Spinal cord (tissue), 9 donors: ENCODE measurements at regions not wholly inside any gene's neighbourhood (a gene's known extent, or its start where the extent isn't known, plus 50 kb on each side); places are given as distances from the start of the nearest gene placed in this dataset.

ENCODE experiments used
- DNase-seq, 6 donors: peaks; one replicate each; pipeline versions ENCODE4 v3.0.0 to v3.0.0-alpha.2; 2013 to 2015; ENCODE audit warnings: low spot score in 6 of 6, low read depth in 4 of 6
- H3K27ac ChIP-seq: one replicate; pipeline ENCODE4 v1.5.1; 2013; ENCODE audit warnings: low read depth, low read length, control low read depth
- H3K27me3 ChIP-seq: one replicate; pipeline ENCODE4 v1.6.1; 2013; ENCODE audit warnings: low read length; ENCODE audit not compliant: control insufficient read depth, insufficient read depth
- H3K36me3 ChIP-seq: one replicate; pipeline ENCODE4 v1.6.1; 2013; ENCODE audit warnings: low read length; ENCODE audit not compliant: control insufficient read depth, insufficient read depth
- H3K4me1 ChIP-seq: one replicate; pipeline ENCODE4 v1.6.1; 2013; ENCODE audit warnings: low read length; ENCODE audit not compliant: control insufficient read depth, insufficient read depth
- H3K4me3 ChIP-seq: one replicate; pipeline ENCODE4 v1.5.1; 2013; ENCODE audit warnings: low read depth, low read length, control low read depth
- H3K9me3 ChIP-seq: one replicate; pipeline ENCODE4 v1.6.1; 2013; ENCODE audit warnings: low read length; ENCODE audit not compliant: control insufficient read depth, insufficient read depth
- WGBS: methylation state at CpG from one replicate; pipeline ENCODE4 v1.1.5; 2013; ENCODE audit warnings: missing lambda C conversion rate; ENCODE audit not compliant: insufficient coverage; 5-methylcytosine and 5-hydroxymethylcytosine counted together
- donor health status: healthy.

GRCh38 chr18:61731693-61732376, 161.0 kb downstream of the RNF152 start:
- WGBS: 89% methylated on average over 4 of the region's 9 CpGs
- no peak for DNase-seq
- no peak overlapping the region for H3K27ac ChIP-seq
- no peaks in the 10 kb centered on the region for H3K9me3 ChIP-seq
- H3K36me3 ChIP-seq: no peaks in the 10 kb centered on the region
- H3K27me3 ChIP-seq: no peaks in the 10 kb centered on the region
- no peak overlapping the region for H3K4me3 ChIP-seq
- no peaks in the 10 kb centered on the region for H3K4me1 ChIP-seq

DNA sequence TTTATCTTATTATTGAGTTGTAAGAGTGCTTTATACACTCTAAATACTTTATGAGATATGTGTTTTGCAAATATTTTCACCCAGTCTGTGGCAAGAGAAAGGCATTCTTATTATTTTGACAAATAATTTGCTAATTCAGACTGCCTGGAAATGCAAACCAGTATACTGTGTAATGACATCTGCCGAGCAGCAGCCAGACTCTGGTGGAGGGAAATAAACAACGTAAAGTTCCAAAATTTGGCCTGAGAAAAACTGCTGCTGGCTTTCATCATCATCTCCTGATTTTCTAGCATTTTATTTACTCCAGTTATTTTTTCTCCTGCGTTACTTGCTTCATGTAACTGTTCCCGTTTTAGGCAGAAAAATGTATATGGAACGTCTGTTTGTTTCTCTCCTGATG, 161.6 kb downstream of the RNF152 start:
- no peaks in the 10 kb centered on the region for H3K4me1 ChIP-seq
- WGBS: 63% methylated on average over 3 of the region's 5 CpGs
- DNase-seq: no peak
- no peak overlapping the region for H3K27ac ChIP-seq
- H3K9me3 ChIP-seq: peaks cover 2% of the 10 kb centered on the region
- H3K36me3 ChIP-seq: no peaks in the 10 kb centered on the region
- H3K4me3 ChIP-seq: no peak overlapping the region
- no peaks in the 10 kb centered on the region for H3K27me3 ChIP-seq

DNA sequence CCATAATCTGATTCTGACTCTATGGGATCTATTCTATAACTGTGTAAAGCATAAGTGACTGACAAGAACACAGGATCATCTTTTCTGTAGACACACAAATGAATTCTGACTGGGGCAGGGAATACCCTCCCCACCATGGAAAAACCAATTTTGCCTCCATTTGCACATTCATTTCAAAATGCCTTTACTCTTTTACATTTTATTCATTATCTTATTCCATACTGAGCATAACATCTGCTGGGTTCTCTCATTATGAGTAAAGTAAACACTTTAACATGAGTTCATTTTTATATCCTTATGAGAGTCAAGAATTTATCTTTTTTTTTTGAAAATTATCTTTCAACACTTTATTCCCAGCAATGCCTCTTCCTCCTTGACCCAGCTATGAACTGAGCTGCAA, 163.5 kb downstream of the RNF152 start:
- Histone ChIP-seq H3K27ac (no peak overlapping the region), H3K4me1 (no peaks in the 10 kb centered on the region), H3K4me3 (no peak overlapping the region), H3K9me3 (peaks cover 2% of the 10 kb centered on the region), H3K36me3 (no peaks in the 10 kb centered on the region), H3K27me3 (no peaks in the 10 kb centered on the region)
- DNase-seq: no peak

- DNase-seq: peak in 1 of 6 donors; percentile 48
- no CpG with 5 or more reads among the region's 4 CpGs for WGBS
- Histone ChIP-seq H3K4me3 (no peak overlapping the region), H3K27me3 (no peaks in the 10 kb centered on the region), H3K36me3 (no peaks in the 10 kb centered on the region), H3K9me3 (peaks cover 2% of the 10 kb centered on the region), H3K27ac (no peak overlapping the region), H3K4me1 (no peaks in the 10 kb centered on the region)
These were observed 165.3 kb downstream of the RNF152 start for GRCh38 chr18:61727241-61728193.

DNA sequence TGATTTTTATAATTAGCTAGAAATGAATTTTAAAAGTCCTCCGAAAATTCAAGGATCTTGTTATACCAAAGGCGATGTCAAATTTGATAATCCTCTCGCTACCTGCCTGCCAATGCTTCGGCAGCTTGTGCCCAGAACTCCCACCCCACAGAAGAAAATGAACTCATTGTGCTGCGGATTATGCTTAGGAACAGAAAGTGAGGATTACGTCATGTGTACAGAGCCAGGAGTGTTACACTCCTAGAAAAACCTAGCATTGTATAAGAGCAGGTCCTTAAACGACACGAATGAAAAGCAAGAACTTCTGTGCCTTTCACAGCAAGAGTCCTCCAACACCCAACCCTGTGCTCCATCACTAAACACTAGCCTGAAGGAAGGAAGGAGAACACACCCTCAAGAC, 168.3 kb downstream of the RNF152 start:
- DNase-seq: no peak
- Histone ChIP-seq H3K9me3 (peaks cover 2% of the 10 kb centered on the region), H3K36me3 (no peaks in the 10 kb centered on the region), H3K27me3 (no peaks in the 10 kb centered on the region), H3K4me1 (no peaks in the 10 kb centered on the region), H3K27ac (no peak overlapping the region), H3K4me3 (no peak overlapping the region)
- 100% methylated on average over 2 of the region's 8 CpGs for WGBS

DNA sequence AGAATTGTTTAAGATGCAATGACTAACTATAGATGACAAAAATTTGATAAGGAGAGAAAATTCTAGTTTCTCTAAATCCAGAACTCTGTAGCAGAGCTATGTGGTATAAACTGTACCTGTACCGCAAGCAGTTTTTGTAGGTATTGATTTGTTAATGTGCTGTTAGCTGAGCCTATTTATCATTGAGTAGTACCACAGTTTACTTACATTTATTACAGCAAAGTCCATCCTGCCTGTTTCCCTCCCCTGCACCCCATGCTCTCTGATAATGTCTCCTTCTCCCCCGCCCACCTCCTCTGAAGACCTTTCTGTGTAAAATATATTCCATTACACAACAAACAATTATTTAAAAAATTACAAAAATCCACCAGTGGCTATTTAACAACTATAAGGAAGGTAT, 170.6 kb downstream of the RNF152 start:
- DNase-seq: no peak
- Histone ChIP-seq H3K4me3 (no peak overlapping the region), H3K27ac (no peak overlapping the region), H3K27me3 (no peaks in the 10 kb centered on the region), H3K4me1 (no peaks in the 10 kb centered on the region), H3K36me3 (no peaks in the 10 kb centered on the region), H3K9me3 (peaks cover 2% of the 10 kb centered on the region)
- WGBS: no CpG with 5 or more reads among the region's 2 CpGs

DNA sequence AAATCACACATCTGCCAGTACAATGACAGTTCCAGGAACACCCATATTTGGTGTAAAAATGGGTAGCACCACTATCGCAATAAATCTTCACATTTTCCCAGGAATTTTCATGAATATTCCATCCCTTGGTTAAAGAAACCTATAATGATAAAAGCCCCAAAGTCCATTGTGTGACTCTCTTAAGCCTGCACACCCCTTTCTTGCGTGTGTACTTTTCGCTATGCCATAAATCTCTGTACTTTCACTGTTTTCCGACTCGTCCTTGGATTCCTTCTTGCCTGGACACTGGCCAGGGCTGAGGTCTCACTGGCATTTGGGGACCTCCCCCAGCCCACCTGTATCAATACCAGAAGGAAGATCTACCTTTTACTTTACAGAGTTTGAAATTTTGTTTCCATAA, 172.3 kb downstream of the RNF152 start:
- Histone ChIP-seq H3K36me3 (no peaks in the 10 kb centered on the region), H3K4me3 (no peak overlapping the region), H3K9me3 (no peaks in the 10 kb centered on the region), H3K27me3 (no peaks in the 10 kb centered on the region), H3K27ac (no peak overlapping the region), H3K4me1 (no peaks in the 10 kb centered on the region)
- no peak for DNase-seq
- 65% methylated on average over 4 of the region's 5 CpGs for WGBS

- H3K36me3 ChIP-seq: no peaks in the 10 kb centered on the region
- no peak overlapping the region for H3K27ac ChIP-seq
- H3K27me3 ChIP-seq: no peaks in the 10 kb centered on the region
- no peak overlapping the region for H3K4me3 ChIP-seq
- 100% methylated on average over 1 of the region's 1 CpG for WGBS
- H3K9me3 ChIP-seq: no peaks in the 10 kb centered on the region
- H3K4me1 ChIP-seq: no peaks in the 10 kb centered on the region
- no peak for DNase-seq
These were observed 173.1 kb downstream of the RNF152 start for GRCh38 chr18:61719671-61720070.

DNA sequence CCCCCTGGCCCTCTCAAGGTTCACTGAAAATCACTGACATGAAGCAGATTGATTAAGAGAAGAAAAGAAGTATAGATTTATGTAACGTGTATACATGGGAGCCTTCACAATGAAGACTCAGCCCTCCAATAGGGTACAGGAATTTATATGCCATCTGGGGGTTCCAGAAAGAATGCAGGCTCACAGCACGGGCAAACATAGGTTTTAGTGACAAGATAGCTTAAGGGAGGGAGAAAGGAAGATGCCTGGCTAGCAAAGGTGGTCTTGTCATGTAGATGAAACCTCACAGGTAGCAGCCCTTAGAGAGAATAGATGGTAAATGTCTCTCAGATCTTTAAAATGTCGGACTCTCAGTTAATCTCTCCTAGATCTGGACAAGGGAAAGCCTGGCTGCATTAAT, 173.9 kb downstream of the RNF152 start:
- Histone ChIP-seq H3K9me3 (no peaks in the 10 kb centered on the region), H3K4me3 (no peak overlapping the region), H3K27me3 (no peaks in the 10 kb centered on the region), H3K36me3 (no peaks in the 10 kb centered on the region), H3K4me1 (no peaks in the 10 kb centered on the region), H3K27ac (no peak overlapping the region)
- DNase-seq: no peak
- WGBS: 82% methylated on average over 2 of the region's 3 CpGs

DNA sequence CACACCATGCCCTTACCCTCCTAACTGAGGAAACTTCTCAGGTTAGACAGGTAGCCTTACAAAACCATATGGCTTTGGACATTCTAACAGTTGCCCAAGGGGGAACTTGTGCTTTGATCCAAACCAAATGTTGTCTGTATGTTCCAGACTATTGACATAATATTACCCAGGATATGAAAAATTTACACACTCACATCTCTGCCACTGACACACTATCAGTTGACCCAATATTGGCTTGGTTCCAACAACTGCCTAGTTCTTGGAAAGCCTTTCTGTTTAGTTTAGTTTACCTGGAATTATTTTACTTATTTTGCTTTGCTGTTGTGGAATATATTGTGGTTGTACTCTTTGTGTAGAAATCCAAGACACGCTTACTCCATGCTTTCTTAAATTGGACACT, 178.4 kb downstream of the RNF152 start:
- Histone ChIP-seq H3K36me3 (no peaks in the 10 kb centered on the region), H3K4me1 (no peaks in the 10 kb centered on the region), H3K27me3 (no peaks in the 10 kb centered on the region), H3K4me3 (no peak overlapping the region), H3K9me3 (no peaks in the 10 kb centered on the region), H3K27ac (no peak overlapping the region)
- no peak for DNase-seq
- WGBS: no CpG with 5 or more reads among the region's 1 CpG
